GM23338 (cell line): ENCODE measurements at regions not wholly inside any gene's neighbourhood (a gene's known extent, or its start where the extent isn't known, plus 50 kb on each side); places are given as distances from the start of the nearest gene placed in this dataset.

Source experiments
- ATAC-seq: fragments of 200-7000 bp; cut with Tn5 transposase; 3 replicates; pipeline ENCODE4 v1.9.1; 2020
- DNase-seq: peaks from one replicate; pipeline ENCODE4 v3.0.0-alpha.2; 2015; ENCODE audit warnings: low spot score
- H2AFZ ChIP-seq: fragments of 200-600 bp; sonication (generic); 2 replicates; pipeline ENCODE4 v1.8.0; 2016; ENCODE audit warnings: antibody characterized with exemption, mild to moderate bottlenecking, moderate library complexity
- H3F3A ChIP-seq: fragments of 200-600 bp; sonication (generic); replicated peaks from 2 replicates; pipeline ENCODE4 v1.8.0; 2017; ENCODE audit warnings: antibody characterized with exemption, mixed run types, low read depth
- H3K27ac ChIP-seq: fragments of 200-600 bp; sonication (generic); 2 replicates; pipeline ENCODE4 v1.6.1; 2016; ENCODE audit warnings: low read depth
- H3K27me3 ChIP-seq: fragments of 200-600 bp; sonication (generic); 2 replicates; pipeline ENCODE4 v1.8.0; 2016; ENCODE audit warnings: mild to moderate bottlenecking, mixed run types, moderate library complexity; ENCODE audit not compliant: insufficient read depth
- H3K36me3 ChIP-seq: fragments of 200-600 bp; sonication (generic); 2 replicates; pipeline ENCODE4 v1.8.0; 2016; ENCODE audit warnings: mild to moderate bottlenecking; ENCODE audit not compliant: insufficient read depth
- H3K4me1 ChIP-seq: fragments of 200-600 bp; sonication (generic); 2 replicates; pipeline ENCODE4 v1.8.0; 2016; ENCODE audit warnings: mild to moderate bottlenecking, moderate library complexity; ENCODE audit not compliant: insufficient read depth
- H3K4me2 ChIP-seq: fragments of 200-600 bp; sonication (generic); 2 replicates; pipeline ENCODE4 v1.7.1; 2017; ENCODE audit warnings: mixed run types
- H3K4me3 ChIP-seq: fragments of 200-600 bp; sonication (generic); 2 replicates; pipeline ENCODE4 v1.6.1; 2016; ENCODE audit warnings: mixed run types
- H3K79me2 ChIP-seq: fragments of 200-600 bp; sonication (generic); replicated peaks from 2 replicates; pipeline ENCODE4 v1.8.0; 2017; ENCODE audit warnings: mild to moderate bottlenecking; ENCODE audit not compliant: insufficient read depth
- H3K9me2 ChIP-seq: fragments of 200-600 bp; sonication (generic); 2 replicates; pipeline ENCODE4 v1.8.0; 2017; ENCODE audit not compliant: insufficient read depth
- H4K20me1 ChIP-seq: fragments of 200-600 bp; sonication (generic); replicated peaks from 2 replicates; pipeline ENCODE4 v1.8.0; 2017; ENCODE audit warnings: mild to moderate bottlenecking; ENCODE audit not compliant: insufficient read depth
- H3K27ac Mint-ChIP-seq: 2 replicates; pipeline ENCODE4 v1.8.0; 2020; ENCODE audit warnings: inconsistent platforms, mild to moderate bottlenecking, moderate library complexity, mixed read lengths
- H3K27me3 Mint-ChIP-seq: 3 replicates; pipeline ENCODE4 v1.8.0; 2022; ENCODE audit warnings: low read depth, mild to moderate bottlenecking, moderate library complexity, mixed read lengths, inconsistent platforms; ENCODE audit not compliant: insufficient read depth, poor library complexity
- H3K36me3 Mint-ChIP-seq: 3 replicates; pipeline ENCODE4 v1.8.0; 2021; ENCODE audit warnings: low read depth, mild to moderate bottlenecking, inconsistent platforms, moderate library complexity, mixed read lengths
- H3K4me1 Mint-ChIP-seq: 3 replicates; pipeline ENCODE4 v1.8.0; 2020; ENCODE audit warnings: mild to moderate bottlenecking, inconsistent platforms, mixed read lengths
- H3K4me3 Mint-ChIP-seq: 3 replicates; pipeline ENCODE4 v1.8.0; 2021; ENCODE audit warnings: moderate library complexity, mild to moderate bottlenecking, inconsistent platforms, mixed read lengths
- H3K9me3 Mint-ChIP-seq: 3 replicates; pipeline ENCODE4 v1.8.0; 2020; ENCODE audit warnings: moderate library complexity, mild to moderate bottlenecking, inconsistent platforms, mixed read lengths
- CREB1 ChIP-seq: fragments of 250-450 bp; sonication (Bioruptor Pico); IDR thresholded peaks from 2 replicates; pipeline ENCODE4 v1.5.0; 2020; ENCODE audit warnings: low read depth, mild to moderate bottlenecking, moderate library complexity
- CTCF ChIP-seq, 2 experiments: fragments of 200-600 bp in 1 of 2; sonication (generic) in 1 of 2; conservative IDR thresholded peaks; 2 replicates each; pipeline versions ENCODE4 v1.5.1 to v1.6.1; 2016 to 2017; ENCODE audit warnings: antibody characterized with exemption in 2 of 2, low read depth in 2 of 2, mild to moderate bottlenecking in 2 of 2, moderate library complexity in 1 of 2
- ETS1 ChIP-seq: IDR thresholded peaks from 2 replicates; pipeline ENCODE4 v1.6.1; 2016; ENCODE audit warnings: antibody characterized with exemption
- EZH2 ChIP-seq: fragments of 200-600 bp; sonication (generic); IDR thresholded peaks from one replicate; pipeline ENCODE4 v1.8.0; 2017; ENCODE audit warnings: antibody characterized with exemption, mild to moderate bottlenecking, low read depth; ENCODE audit not compliant: unreplicated experiment
- EZH2phosphoT487 ChIP-seq: fragments of 200-600 bp; sonication (generic); IDR thresholded peaks from one replicate; pipeline ENCODE4 v1.8.1; 2018; ENCODE audit warnings: antibody characterized with exemption; ENCODE audit not compliant: unreplicated experiment
- JUNB ChIP-seq: IDR thresholded peaks from one replicate; pipeline ENCODE4 v1.6.1; 2016; ENCODE audit warnings: antibody characterized with exemption; ENCODE audit not compliant: unreplicated experiment
- NANOG ChIP-seq: IDR thresholded peaks from 2 replicates; pipeline ENCODE4 v1.6.1; 2016; ENCODE audit warnings: antibody characterized with exemption, borderline replicate concordance
- POLR2AphosphoS5 ChIP-seq: IDR thresholded peaks from 2 replicates; pipeline ENCODE4 v1.6.1; 2016; ENCODE audit warnings: antibody characterized with exemption, low read depth
- REST ChIP-seq: IDR thresholded peaks from one replicate; pipeline ENCODE4 v1.6.1; 2018; ENCODE audit warnings: antibody characterized with exemption; ENCODE audit not compliant: unreplicated experiment
- STAT1 ChIP-seq: IDR thresholded peaks from one replicate; pipeline ENCODE4 v1.6.1; 2016; ENCODE audit warnings: antibody characterized with exemption; ENCODE audit not compliant: unreplicated experiment
- ZNF114 ChIP-seq: fragments of 250-450 bp; sonication (Bioruptor Pico); IDR thresholded peaks from 2 replicates; pipeline ENCODE4 v1.5.0; 2020; ENCODE audit warnings: mild to moderate bottlenecking, moderate library complexity
- ZNF331 ChIP-seq: fragments of 250-450 bp; sonication (Bioruptor Pico); IDR thresholded peaks from 2 replicates; pipeline ENCODE4 v1.5.0; 2020; ENCODE audit warnings: low read depth, mild to moderate bottlenecking, moderate library complexity
- ZNF462 ChIP-seq: fragments of 250-450 bp; sonication (Bioruptor Pico); IDR thresholded peaks from 2 replicates; pipeline ENCODE4 v1.5.0; 2020; ENCODE audit warnings: mild to moderate bottlenecking, moderate library complexity

GRCh38 chr12:29051221-29051620 is 97.9 kb upstream of the FAR2 start:
- DNase-seq: no peak

More at GRCh38 chr12:29051221-29051620, 97.9 kb upstream of the FAR2 start:
- Histone ChIP-seq H2AFZ (no peak overlapping the region), H3K36me3 (no peaks in the 10 kb centered on the region), H3K4me2 (no peak overlapping the region), H3K27ac (no peak overlapping the region), H3K79me2 (no peaks in the 10 kb centered on the region), H4K20me1 (no peaks in the 10 kb centered on the region), H3K4me1 (no peaks in the 10 kb centered on the region), H3K27me3 (no peaks in the 10 kb centered on the region), H3F3A (no peaks in the 10 kb centered on the region), H3K9me2 (peaks cover 4% of the 10 kb centered on the region; the same call in 1 of the 2 replicates), H3K4me3 (no peak overlapping the region)
- H3K4me3 Mint-ChIP-seq: no peak overlapping the region
- no peaks in the 10 kb centered on the region for H3K9me3 Mint-ChIP-seq
- H3K27ac Mint-ChIP-seq: no peak overlapping the region
- no peaks in the 10 kb centered on the region; the same call in 2 of the 3 replicates for H3K36me3 Mint-ChIP-seq
- H3K27me3 Mint-ChIP-seq: no peaks in the 10 kb centered on the region
- no peaks in the 10 kb centered on the region for H3K4me1 Mint-ChIP-seq
- TF ChIP-seq POLR2AphosphoS5 (no peak), ZNF462 (CRISPR knock-in tag) (no peak), REST (no peak), JUNB (no peak), STAT1 (no peak), CTCF (conservative IDR thresholded peaks at IDR 0.05; ENCODE audit: low read depth in 2 of 2) (no peak), ZNF331 (CRISPR knock-in tag) (no peak), EZH2 (no peak), ETS1 (no peak), EZH2phosphoT487 (no peak), NANOG (no peak), ZNF114 (no peak), CREB1 (CRISPR knock-in tag) (no peak)
- no peak for ATAC-seq
